Tibial nerve (tissue), 3 donors: ENCODE measurements at regions not wholly inside any gene's neighbourhood (a gene's known extent, or its start where the extent isn't known, plus 50 kb on each side); places are given as distances from the start of the nearest gene placed in this dataset.

Experiments
- CTCF ChIP-seq, 5 experiments: fragments of 200-600 bp in 3 of 5; fragments of 450-650 bp in 2 of 5; sonication (generic) in 3 of 5; IDR thresholded peaks; one replicate each; pipeline ENCODE4 v1.5.1; 2016 to 2019; ENCODE audit warnings: antibody characterized with exemption in 5 of 5, mild to moderate bottlenecking in 3 of 5, moderate library complexity in 2 of 5
- POLR2A ChIP-seq, 2 donors: fragments of 450-650 bp; IDR thresholded peaks; one replicate each; pipeline ENCODE4 v1.6.1; 2017; ENCODE audit warnings: antibody characterized with exemption in 2 of 2, mild to moderate bottlenecking in 2 of 2, moderate library complexity in 2 of 2

- no peak for TF ChIP-seq POLR2A (IDR thresholded peaks at IDR 0.05)
- TF ChIP-seq CTCF (IDR thresholded peaks at IDR 0.05) = no peak
Measured at GRCh38 chr19:20416661-20417060, 148.9 kb downstream of the ZNF737 start.
